Mesothelial cell of epicardium (in vitro differentiated cells): ENCODE measurements at regions not wholly inside any gene's neighbourhood (a gene's known extent, or its start where the extent isn't known, plus 50 kb on each side); places are given as distances from the start of the nearest gene placed in this dataset.
"Not testable (repeated sequence)": the region's sequence is repeated elsewhere in the genome, so short reads cannot be mapped to it uniquely, and the experiment has no call there.

ENCODE experiments used
- DNase-seq, 2 experiments: peaks; one replicate each; pipeline ENCODE4 v3.0.0; 2021; ENCODE audit warnings: low spot score in 2 of 2; ENCODE audit not compliant: unreplicated experiment in 2 of 2
- H3K27ac Mint-ChIP-seq: 2 replicates; pipeline ENCODE4 v1.8.0; 2021; ENCODE audit warnings: mixed read lengths
- H3K27me3 Mint-ChIP-seq: 2 replicates; pipeline ENCODE4 v1.8.0; 2021; ENCODE audit warnings: low read depth, mixed read lengths
- H3K36me3 Mint-ChIP-seq: 2 replicates; pipeline ENCODE4 v1.8.0; 2021; ENCODE audit warnings: mixed read lengths
- H3K4me1 Mint-ChIP-seq: 2 replicates; pipeline ENCODE4 v1.8.0; 2021; ENCODE audit warnings: mixed read lengths
- H3K4me3 Mint-ChIP-seq: 2 replicates; pipeline ENCODE4 v1.8.0; 2021; ENCODE audit warnings: mild to moderate bottlenecking, moderate library complexity, mixed read lengths
- H3K9me3 Mint-ChIP-seq: 2 replicates; pipeline ENCODE4 v1.8.0; 2021; ENCODE audit warnings: mixed read lengths
- CTCF ChIP-seq: fragments of 200-600 bp; sonication (generic); IDR thresholded peaks from one replicate; pipeline ENCODE4 v1.5.0; 2021; ENCODE audit warnings: antibody characterized with exemption; ENCODE audit not compliant: unreplicated experiment

GRCh38 chr5:143924311-143924978 lies 112.5 kb downstream of the HMHB1 start:
- H3K4me3 Mint-ChIP-seq = no peak overlapping the region
- H3K27ac Mint-ChIP-seq = no peak overlapping the region
- no peaks in the 10 kb centered on the region for H3K36me3 Mint-ChIP-seq
- DNase-seq = no peak
- TF ChIP-seq CTCF = no peak
- H3K4me1 Mint-ChIP-seq = peaks cover 7% of the 10 kb centered on the region
- H3K9me3 Mint-ChIP-seq = peaks cover 7% of the 10 kb centered on the region
- no peaks in the 10 kb centered on the region for H3K27me3 Mint-ChIP-seq

GRCh38 chr5:143924979-143925325 lies 113.0 kb downstream of the HMHB1 start:
- H3K27ac Mint-ChIP-seq, H3K4me3 Mint-ChIP-seq, H3K4me1 Mint-ChIP-seq, H3K9me3 Mint-ChIP-seq, H3K27me3 Mint-ChIP-seq, H3K36me3 Mint-ChIP-seq, DNase-seq: not testable (repeated sequence)

GRCh38 chr5:143929486-143929885 lies 117.5 kb downstream of the HMHB1 start:
- H3K4me3 Mint-ChIP-seq = no peak overlapping the region
- no peak for TF ChIP-seq CTCF
- peaks cover 3% of the 10 kb centered on the region for H3K36me3 Mint-ChIP-seq
- DNase-seq = no peak
- H3K9me3 Mint-ChIP-seq = peaks cover 20% of the 10 kb centered on the region
- no peak overlapping the region for H3K27ac Mint-ChIP-seq
- peaks cover 8% of the 10 kb centered on the region for H3K4me1 Mint-ChIP-seq
- no peaks in the 10 kb centered on the region for H3K27me3 Mint-ChIP-seq

- no peak for DNase-seq
- Mint-ChIP-seq H3K27me3 (no peaks in the 10 kb centered on the region), H3K27ac (no peak overlapping the region), H3K36me3 (peaks cover 7% of the 10 kb centered on the region), H3K4me1 (peaks cover 8% of the 10 kb centered on the region), H3K4me3 (no peak overlapping the region), H3K9me3 (peaks cover 29% of the 10 kb centered on the region)
- no peak for TF ChIP-seq CTCF
Observed at GRCh38 chr5:143930561-143930960, 118.6 kb downstream of the HMHB1 start.

GRCh38 chr5:143931476-143931875 lies 119.5 kb downstream of the HMHB1 start:
- Mint-ChIP-seq H3K9me3 (peaks cover 38% of the 10 kb centered on the region), H3K36me3 (peaks cover 13% of the 10 kb centered on the region), H3K4me3 (no peak overlapping the region), H3K27me3 (no peaks in the 10 kb centered on the region), H3K4me1 (peaks cover 8% of the 10 kb centered on the region), H3K27ac (no peak overlapping the region)
- no peak for DNase-seq
- no peak for TF ChIP-seq CTCF

- H3K9me3 Mint-ChIP-seq = peaks cover 43% of the 10 kb centered on the region
- DNase-seq = no peak
- TF ChIP-seq CTCF = no peak
Observed at GRCh38 chr5:143931986-143932385, 120.0 kb downstream of the HMHB1 start.

More at GRCh38 chr5:143931986-143932385, 120.0 kb downstream of the HMHB1 start:
- Mint-ChIP-seq H3K27me3 (no peaks in the 10 kb centered on the region), H3K27ac (no peak overlapping the region), H3K36me3 (peaks cover 13% of the 10 kb centered on the region), H3K4me1 (peaks cover 8% of the 10 kb centered on the region), H3K4me3 (no peak overlapping the region)
